GM21515 (cell line): ENCODE measurements at regions not wholly inside any gene's neighbourhood (a gene's known extent, or its start where the extent isn't known, plus 50 kb on each side); places are given as distances from the start of the nearest gene placed in this dataset.

Source experiments
- ATAC-seq: cut with Tn5 transposase; IDR thresholded peaks from one replicate; pipeline ENCODE4 v1.9.1; 2021; ENCODE audit not compliant: unreplicated experiment

GRCh38 chr1:10848109-10848684, 51.8 kb upstream of the CASZ1 start:
- ATAC-seq: no peak

DNA sequence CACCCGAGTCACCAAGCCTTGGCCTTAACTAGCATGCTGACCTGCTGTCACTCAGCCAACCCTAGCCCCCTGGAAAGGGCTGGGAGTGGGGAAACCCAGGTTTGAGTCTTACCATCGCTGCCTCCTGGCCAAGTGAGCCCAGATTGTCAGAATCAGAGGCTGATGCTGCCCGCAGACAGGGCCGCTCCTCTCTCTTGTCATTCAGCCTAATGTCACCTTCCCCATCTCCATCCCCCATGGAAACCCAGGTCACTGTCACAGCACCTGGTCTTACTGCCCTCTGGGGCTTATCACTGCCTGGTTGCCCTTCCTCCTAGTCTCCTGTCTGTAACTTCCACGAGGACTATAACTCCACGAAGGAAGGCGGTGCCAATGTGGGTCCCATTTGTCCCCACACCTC, 53.6 kb upstream of the CASZ1 start:
- ATAC-seq: no peak

GRCh38 chr1:10851024-10852013, 54.9 kb upstream of the CASZ1 start:
- ATAC-seq: no peak

DNA sequence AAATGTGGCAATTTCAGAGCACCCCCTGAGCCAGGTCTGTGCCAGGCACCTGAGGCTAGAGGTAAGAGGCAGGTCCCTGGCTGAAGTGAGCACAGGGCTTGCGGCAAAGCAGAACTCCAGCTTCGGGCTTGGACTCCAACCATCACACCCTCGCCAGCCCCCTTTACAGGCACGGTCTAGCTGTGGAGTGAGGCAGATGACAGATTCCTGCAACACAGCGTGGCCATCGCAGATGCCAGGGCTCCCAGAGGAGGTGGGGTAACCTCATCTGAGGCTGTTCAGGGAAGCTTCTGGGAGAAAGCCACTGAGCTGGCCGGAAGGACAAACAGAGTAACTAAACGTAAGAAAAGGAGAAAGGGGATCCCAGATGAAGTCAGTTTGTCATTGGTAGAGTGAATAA, 55.6 kb upstream of the CASZ1 start:
- no peak for ATAC-seq

DNA sequence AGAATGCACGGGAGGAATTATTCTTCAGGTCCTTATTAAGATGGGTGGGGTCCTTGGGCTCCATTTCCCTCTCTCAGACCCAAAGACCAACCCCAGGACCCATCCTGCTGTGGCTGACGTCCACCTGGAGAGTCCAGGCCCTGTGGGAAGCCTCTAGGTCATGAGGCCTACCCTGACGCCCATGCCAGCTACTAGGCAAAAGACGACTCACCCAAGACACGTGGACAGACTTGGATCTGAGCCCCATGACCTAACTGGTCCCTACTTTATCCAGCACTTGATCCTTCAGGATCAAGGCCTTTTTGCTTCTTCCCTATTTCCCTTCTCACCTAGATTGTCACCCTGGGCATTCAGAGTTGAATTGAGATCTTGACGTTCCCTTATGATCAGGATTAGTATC, 56.0 kb upstream of the CASZ1 start:
- ATAC-seq: no peak

- no peak for ATAC-seq
Measured at GRCh38 chr1:10852998-10853520, 56.6 kb upstream of the CASZ1 start.

DNA sequence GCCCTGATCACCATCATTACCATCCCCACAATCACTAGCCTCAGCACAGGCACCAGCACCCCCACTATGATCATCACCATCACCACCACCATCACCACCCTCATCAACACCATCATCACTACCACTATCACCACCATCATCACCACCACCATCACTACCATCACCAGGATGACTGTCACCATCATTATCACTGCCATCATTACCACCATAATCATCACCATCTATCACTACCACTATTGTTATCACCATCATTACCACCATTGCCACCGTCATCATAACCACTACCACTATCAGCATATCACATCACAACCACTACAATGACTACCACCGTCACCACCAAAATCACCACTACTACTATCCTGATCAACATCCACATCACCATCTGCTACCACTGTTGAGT, 57.3 kb upstream of the CASZ1 start:
- no peak for ATAC-seq

GRCh38 chr1:10854856-10855459, 58.5 kb upstream of the CASZ1 start:
- ATAC-seq: no peak

GRCh38 chr1:10856176-10856683, 59.8 kb upstream of the CASZ1 start:
- no peak for ATAC-seq

- no peak for ATAC-seq
Measured at GRCh38 chr1:10856863-10857598, 60.6 kb upstream of the CASZ1 start.

GRCh38 chr1:10857687-10858086, 61.2 kb upstream of the CASZ1 start:
- ATAC-seq: no peak

DNA sequence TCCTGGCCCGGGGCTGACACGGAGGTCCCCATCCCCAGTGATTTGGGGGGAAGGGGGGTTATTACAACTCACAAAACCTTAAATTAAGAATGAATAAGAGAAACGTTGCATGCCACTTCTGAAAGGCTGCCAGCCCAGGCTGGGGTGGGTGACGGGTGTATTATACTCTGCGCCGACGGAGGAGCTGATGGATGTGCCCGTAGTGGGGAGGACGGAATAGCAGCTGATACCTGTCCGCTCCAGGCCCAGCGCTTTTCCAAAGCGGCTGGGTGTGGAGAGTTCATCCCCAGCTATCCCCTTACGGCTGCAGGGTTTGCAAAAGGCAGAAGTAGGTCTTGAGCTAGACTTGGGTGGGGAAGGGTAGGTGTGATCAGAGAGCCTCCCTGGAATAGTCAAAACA, 63.8 kb upstream of the CASZ1 start:
- no peak for ATAC-seq

DNA sequence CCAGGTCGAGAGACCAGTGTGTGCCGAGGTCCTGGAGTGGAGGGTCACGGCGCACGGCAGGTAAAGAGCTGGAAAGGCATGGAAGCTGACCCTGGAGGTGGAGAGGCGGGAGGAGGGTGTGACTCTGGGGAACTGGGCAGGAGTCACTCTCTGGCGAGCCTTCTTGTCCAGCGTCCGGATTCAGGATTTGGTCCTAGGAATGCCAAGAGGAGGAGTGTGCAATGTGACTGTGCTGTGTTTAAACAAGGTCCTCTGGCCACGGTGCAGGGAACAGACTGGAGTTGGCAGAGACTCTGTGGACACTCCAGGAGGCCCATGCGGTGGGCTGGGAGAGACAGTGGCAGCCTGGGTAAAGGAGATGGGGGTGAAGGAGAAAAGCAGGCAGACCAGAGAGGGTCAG, 64.2 kb upstream of the CASZ1 start:
- ATAC-seq: no peak

DNA sequence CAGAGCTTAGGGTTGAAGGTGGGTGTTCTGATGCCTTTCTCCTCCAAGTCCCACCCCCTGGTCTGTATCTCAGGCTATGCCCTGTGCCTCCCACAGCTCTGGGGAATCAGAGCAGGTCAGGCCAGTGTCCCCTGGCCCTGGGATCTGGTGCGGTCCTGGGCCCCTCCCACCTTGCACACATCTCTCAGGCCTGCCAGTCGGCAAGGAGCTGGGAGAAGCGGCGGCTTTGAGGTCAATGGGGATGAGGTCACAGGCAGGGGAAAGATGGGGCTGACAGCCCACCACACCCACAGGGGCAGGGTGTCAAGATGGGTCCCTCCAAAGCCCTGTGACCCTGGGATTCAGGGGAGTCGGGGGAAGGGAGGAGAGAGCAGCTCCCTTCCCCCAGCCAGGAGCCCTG, 65.4 kb upstream of the CASZ1 start:
- no peak for ATAC-seq

DNA sequence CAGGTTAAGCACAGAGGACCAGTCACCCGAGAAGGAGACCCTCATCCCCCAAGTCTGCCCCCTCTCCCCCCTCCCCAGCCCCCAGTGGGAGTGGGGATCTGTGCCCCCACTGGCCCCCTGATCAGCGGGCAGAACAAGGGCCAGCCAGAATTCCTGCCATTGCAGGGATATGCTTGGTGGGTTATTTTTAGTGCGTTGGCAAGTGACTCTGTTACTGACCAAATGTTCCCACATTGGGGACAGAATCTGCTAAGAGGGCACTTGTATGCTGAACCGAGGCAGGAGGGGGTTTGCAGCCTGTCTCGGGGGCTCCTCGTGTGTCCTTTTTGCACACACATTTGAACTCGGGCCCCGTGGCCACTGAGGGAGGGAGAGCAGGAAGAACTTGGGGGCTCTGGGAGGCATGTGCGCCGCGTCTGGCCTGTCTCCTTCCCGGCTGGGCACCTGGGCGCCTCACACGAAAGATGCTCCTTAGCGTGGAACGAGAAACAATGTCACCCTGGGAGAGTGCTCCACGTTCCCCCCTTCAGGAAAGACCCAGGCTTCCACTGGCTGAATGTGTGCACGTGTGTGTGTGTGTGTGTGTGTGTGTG, 66.4 kb upstream of the CASZ1 start:
- ATAC-seq: no peak

DNA sequence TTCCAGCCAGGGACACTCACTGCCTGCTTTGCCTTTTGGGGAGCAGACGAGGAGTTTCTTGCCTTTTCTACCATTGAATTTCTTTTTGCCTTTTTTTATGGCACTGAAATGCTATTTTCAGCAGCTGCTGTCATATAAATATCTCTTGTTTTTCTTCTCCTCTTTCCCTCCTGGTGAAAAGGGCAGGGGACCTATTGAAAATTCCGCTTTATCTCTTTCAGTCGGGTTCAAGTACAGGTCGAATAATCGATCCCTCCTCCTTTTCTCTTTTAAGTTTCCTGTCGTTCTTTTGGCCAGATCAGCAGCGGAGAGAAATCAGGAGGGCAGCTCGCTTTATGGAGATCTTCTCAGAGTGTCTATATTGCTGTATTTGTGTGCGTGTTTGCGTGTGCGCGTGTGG, 67.4 kb upstream of the CASZ1 start:
- ATAC-seq: no peak

- no peak for ATAC-seq
Measured at GRCh38 chr1:10864776-10865175, 68.3 kb upstream of the CASZ1 start.

DNA sequence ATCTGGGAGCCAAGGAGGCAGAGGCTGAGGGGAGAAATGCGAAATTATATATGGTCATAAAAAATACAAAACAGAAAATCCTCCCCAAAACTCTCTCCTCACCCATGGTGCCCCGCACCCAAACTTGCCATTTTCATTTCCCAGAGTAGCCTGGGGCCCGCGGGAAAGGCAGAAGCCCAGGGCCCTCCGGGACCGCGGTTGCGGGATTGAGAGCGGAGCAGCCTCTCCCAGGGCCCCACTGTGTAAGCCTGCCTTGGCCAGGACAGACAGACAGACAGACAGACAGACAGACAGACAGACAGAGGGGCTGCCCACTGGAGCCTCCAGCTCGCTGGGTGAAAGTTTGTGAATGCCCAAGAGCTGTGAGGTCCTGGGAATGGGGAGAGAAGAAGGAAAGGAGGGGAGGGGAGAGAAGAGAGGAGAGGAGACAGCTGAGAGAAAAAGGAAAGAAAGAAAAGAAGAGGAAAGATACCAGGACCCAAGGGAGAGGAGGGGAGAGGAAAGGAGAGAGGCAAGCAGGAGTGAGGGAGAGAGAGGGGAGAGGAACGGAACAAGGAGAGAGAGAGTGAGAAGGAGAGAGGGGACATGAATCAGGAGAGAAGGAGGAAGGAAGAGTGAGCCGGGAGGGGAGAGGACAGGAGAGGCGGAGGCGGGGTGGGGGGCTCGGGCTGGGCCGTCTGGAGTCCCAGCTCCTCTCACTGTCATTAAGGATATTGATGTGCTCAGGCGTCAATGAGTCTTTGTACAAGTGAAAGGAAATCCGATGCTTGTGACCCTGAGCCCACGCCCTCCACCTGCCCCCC, 69.3 kb upstream of the CASZ1 start:
- no peak for ATAC-seq

DNA sequence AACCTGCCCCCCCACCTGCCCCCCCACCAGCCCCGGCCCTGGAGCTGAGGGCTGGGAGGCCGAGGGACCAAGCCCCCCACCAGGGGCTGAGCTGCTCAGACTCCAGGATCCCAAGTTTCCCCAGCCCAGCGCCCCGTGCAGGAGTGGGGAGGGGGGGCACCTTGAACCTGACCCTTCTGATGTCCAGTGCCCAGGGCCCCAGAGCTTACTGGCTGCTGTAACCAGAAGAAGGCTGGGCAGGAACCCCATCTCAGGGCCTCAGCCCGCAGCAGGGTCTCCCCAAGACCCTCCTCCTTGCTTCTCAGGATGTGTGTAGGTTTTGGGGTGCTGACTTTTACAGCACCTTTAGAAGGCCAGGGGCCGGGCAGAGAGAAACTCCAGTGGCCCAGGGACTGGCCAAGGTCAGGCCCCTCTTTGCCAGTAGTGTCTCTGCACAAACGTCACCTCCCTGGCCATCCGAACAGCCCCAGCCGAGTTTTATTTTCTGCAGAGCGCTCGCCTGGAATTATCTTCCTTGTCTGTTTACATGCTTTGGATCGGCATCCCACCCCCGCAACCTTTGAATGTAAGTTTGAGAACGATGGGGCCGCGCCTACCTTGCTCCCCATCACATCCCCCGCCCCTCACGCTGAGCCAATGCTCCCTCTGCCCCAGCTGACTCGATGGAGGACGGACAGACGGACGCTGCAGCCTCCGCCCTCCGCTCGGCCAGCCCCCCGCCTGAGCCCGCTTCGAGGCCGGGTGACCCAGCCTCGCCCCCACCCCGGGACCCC, 70.1 kb upstream of the CASZ1 start:
- no peak for ATAC-seq
